HG02970 (cell line): ENCODE measurements at regions not wholly inside any gene's neighbourhood (a gene's known extent, or its start where the extent isn't known, plus 50 kb on each side); places are given as distances from the start of the nearest gene placed in this dataset.
"Not testable (repeated sequence)": the region's sequence is repeated elsewhere in the genome, so short reads cannot be mapped to it uniquely, and the experiment has no call there.

Experiments used
- ATAC-seq: cut with Tn5 transposase; IDR thresholded peaks from one replicate; pipeline ENCODE4 v1.9.1; 2021; ENCODE audit warnings: mild to moderate bottlenecking, moderate library complexity, moderate number of reproducible peaks; ENCODE audit not compliant: unreplicated experiment, low FRiP score

GRCh38 chr5:103755974-103756373 is 193.4 kb upstream of the NUDT12 start:
- ATAC-seq: no peak

GRCh38 chr5:103745353-103746065 is 182.9 kb upstream of the NUDT12 start:
- no peak for ATAC-seq

DNA sequence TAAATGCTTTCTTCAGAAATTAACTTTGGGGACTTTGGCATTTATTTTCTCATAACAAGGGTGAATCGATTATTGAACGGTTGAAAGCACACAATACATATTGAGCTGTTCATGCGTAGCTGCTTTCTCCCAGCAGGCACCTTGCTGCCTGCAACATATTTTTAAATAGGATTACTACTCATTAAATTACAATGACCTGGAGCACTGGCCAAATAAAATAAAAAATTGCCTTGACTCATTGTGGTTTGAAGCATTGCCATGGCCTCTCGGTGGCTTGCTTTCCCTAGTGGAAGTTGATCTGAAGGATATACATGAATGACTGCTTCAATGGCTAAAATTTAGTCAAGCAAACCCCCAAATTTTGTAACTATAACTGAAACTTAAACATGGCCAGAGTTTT is 181.6 kb upstream of the NUDT12 start:
- no peak for ATAC-seq

DNA sequence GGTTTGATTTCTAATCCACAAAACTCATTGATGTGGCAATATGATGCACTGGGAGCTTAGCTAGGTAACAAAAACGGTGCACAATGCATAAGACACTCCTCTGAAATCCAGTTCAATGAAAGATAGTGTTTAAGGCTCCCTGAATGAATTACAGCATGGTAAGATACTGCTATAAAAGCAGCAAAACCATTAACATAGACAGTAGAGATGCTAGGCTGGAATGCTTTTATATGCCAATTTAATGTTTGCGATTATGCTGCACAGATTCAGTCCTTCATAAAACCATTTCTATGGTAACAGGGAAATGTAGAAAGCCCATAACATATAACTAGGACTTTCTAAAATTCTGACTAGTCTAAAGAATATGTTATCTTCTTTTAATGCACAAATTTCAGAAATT is 180.8 kb upstream of the NUDT12 start:
- ATAC-seq: no peak

DNA sequence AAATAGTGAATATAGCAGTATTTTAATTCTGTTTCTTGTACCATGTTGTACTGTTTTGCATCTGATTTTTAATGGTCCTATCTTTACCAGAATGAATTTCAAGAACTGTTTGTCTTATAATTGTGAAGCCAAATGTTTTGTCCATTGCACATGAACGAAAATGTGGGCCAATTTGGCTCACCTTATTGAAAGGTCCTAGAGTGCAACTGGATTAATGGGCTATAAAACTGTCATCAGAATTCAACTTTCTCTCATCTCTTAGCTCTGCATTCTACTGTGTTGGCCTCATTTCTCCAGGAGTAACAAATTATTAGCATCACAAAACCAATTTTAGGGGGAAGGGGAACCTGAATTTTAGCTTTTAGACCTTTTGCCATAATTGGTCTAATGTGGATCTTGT is 179.4 kb upstream of the NUDT12 start:
- no peak for ATAC-seq

- ATAC-seq: not testable (repeated sequence)
These were observed 173.8 kb upstream of the NUDT12 start for GRCh38 chr5:103736343-103736742.

GRCh38 chr5:103724271-103724670 is 161.7 kb upstream of the NUDT12 start:
- ATAC-seq: no peak

- no peak for ATAC-seq
These were observed 158.6 kb upstream of the NUDT12 start for GRCh38 chr5:103721183-103721582.

GRCh38 chr5:103718108-103718507 is 155.5 kb upstream of the NUDT12 start:
- ATAC-seq: no peak

DNA sequence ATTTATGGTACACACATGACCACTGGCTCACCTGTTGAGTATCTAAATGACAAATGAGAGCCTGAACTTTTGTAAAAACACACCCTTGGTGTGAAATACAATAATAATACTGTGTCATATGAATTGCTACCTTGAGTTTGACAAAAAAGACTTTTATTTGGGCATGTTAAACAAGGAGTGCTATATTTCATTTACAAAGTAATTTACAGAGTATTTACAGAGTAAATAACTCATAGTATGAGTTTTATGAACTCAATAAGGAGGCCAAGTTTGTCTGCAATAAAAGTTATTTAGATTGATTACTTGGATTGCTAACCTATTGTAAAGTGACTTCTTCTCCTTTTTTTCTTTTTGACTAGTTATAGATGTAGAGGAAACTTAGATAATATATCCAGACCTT is 146.0 kb upstream of the NUDT12 start:
- ATAC-seq: no peak

GRCh38 chr5:103706939-103707682 is 144.5 kb upstream of the NUDT12 start:
- no peak for ATAC-seq

DNA sequence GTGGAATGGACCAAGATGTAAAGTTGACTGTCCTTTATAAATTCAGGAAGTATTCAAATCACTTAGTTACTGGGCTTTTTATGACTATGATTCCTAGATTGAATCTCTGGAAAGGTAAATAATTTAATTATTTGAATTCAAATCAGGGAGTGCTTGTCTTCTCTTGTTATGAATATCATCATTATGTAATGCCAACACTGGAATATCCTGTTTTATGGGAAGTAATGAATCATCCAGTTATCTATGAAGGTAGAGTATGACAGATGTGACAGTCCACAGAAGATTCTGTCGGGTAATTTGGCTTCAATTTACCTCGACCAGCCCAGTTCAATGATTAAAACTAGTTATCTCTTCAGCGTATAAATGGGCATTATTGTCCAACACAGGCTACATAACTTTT is 141.0 kb upstream of the NUDT12 start:
- no peak for ATAC-seq

- no peak for ATAC-seq
These were observed 130.9 kb upstream of the NUDT12 start for GRCh38 chr5:103693517-103693916.

DNA sequence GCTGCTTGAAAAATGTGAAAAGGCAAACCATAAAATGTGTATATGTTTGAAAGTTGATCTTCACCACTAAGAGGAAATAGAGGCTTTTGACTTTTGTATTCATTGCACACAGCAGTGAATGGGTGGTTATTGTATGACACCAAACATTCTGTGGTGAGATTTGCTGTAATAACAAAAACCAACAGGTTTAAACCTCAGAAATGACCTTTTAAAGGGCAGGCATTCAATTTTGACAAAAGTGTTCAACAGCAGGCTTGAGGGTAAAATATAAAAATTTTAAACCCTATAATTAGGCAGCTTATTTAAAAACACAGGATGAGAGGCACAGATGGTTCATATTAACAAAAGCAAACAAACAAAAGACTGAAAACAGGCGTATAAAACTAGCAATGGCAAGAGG is 128.1 kb upstream of the NUDT12 start:
- ATAC-seq: no peak

GRCh38 chr5:103679873-103680272 is 117.3 kb upstream of the NUDT12 start:
- no peak for ATAC-seq

- ATAC-seq: not testable (repeated sequence)
These were observed 113.6 kb upstream of the NUDT12 start for GRCh38 chr5:103676198-103676597.

DNA sequence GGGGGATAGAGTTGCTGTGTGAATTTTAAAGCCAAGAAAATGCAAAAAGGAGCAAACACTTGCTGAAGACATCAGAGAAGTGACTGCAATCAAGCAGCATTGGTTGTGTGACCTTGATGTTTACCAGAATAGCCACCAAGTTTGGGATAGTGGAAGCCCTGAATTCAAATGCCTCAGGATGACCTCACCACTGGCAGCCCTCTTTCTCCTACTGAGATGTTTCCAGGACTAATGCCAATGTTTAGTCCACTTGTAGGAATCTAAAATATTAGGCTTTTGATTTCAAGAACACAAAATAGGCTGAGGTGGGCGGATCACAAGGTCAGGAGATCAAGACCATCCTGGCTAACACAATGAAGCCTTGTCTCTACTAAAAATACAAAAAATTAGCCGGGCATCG is 112.2 kb upstream of the NUDT12 start:
- ATAC-seq: no peak

DNA sequence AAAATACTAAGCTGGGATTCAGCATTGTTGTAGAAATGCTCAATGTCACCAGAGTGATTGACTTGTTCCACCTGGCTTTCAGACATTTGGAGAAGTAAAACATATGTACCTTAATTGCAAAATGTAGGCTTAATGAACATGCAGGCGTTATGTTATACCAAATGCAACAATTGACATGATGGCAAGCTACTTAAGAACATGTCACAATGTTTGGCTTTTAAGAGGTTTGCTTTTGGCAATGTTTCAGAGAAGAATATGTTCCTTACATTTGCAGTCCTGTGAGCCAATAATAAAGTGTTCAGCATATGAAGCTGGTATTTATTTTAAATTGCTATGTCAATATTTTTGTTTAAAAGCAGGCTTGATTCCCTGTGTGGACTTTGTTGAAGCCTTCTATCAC is 111.7 kb upstream of the NUDT12 start:
- ATAC-seq: no peak

DNA sequence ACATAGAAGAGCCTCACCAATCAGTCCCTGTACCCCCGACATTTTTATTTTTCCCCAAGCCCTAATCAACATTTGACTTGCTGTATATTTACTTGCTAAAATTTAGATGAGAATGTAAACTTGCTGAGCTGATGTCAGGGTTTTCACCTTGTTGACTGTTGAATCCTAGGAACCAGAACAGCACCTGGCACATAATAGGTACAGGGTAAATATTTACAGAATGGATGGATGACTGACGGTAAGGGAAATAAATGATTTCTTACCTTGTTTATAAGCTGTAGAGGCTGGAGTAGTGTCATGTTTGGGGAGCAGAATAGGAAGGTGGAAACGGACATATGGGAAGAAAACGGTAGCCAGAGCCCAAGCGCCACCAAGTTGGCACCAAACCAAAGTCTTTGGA is 107.0 kb upstream of the NUDT12 start:
- no peak for ATAC-seq

GRCh38 chr5:103668281-103668680 is 105.7 kb upstream of the NUDT12 start:
- ATAC-seq: no peak

GRCh38 chr5:103667068-103667467 is 104.5 kb upstream of the NUDT12 start:
- ATAC-seq: no peak

DNA sequence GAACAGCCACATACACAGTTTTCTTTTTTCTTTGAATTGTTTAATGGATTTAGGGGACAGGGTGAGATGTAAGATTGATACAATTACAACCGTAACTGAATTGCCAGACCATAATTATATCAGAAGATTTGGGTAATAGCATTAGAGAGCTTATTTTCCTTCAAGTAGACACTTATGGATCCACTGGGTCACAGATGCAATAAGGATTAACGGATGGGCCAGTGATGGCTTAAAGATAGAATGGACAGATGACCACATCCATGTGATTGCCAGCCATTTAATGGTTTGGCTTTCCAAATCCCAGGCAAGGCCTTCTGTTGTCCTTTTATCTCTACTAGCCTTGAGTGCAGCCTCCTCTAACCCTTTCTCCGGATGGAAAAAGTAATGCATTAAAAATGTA is 94.7 kb upstream of the NUDT12 start:
- no peak for ATAC-seq
